ENCODE measurements at regions not wholly inside any gene's neighbourhood (a gene's known extent, or its start where the extent isn't known, plus 50 kb on each side); places are given as distances from the start of the nearest gene placed in this dataset.
A peak's percentile ranks its signal among the peaks of the same experiment; 100 is the strongest.

GRCh38 chr20:39130627-39131026, 168.5 kb downstream of the DHX35 start:
- FAIRE-seq (no peak), DNase-seq (ENCODE audit: insufficient read length, low spot score) (no peak)
- no peak for TF ChIP-seq CTCF (IDR thresholded peaks at IDR 0.05; ENCODE audit: insufficient read depth, missing control alignments)

- no peak for FAIRE-seq
Measured at GRCh38 chr20:39129523-39129922, 167.4 kb downstream of the DHX35 start.

GRCh38 chr20:39124064-39124463, 161.9 kb downstream of the DHX35 start:
- TF ChIP-seq CTCF (IDR thresholded peaks at IDR 0.05; ENCODE audit: insufficient read depth, missing control alignments) = no peak
- DNase-seq (ENCODE audit: insufficient read length, low spot score) = no peak
- FAIRE-seq = no peak

More at GRCh38 chr20:39129523-39129922, 167.4 kb downstream of the DHX35 start:
- no peak for DNase-seq (ENCODE audit: insufficient read length, low spot score)
- no peak for TF ChIP-seq CTCF (IDR thresholded peaks at IDR 0.05; ENCODE audit: insufficient read depth, missing control alignments)

GRCh38 chr20:39123185-39123557, 161.0 kb downstream of the DHX35 start:
- TF ChIP-seq CTCF (IDR thresholded peaks at IDR 0.05; ENCODE audit: insufficient read depth, missing control alignments) = no peak
- DNase-seq (ENCODE audit: insufficient read length, low spot score) (no peak), FAIRE-seq (no peak)

- no peak for DNase-seq (ENCODE audit: insufficient read length, low spot score)
- no peak for TF ChIP-seq CTCF (IDR thresholded peaks at IDR 0.05; ENCODE audit: insufficient read depth, missing control alignments)
- no peak for FAIRE-seq
Measured at GRCh38 chr20:39117491-39117890, 155.3 kb downstream of the DHX35 start.

DNA sequence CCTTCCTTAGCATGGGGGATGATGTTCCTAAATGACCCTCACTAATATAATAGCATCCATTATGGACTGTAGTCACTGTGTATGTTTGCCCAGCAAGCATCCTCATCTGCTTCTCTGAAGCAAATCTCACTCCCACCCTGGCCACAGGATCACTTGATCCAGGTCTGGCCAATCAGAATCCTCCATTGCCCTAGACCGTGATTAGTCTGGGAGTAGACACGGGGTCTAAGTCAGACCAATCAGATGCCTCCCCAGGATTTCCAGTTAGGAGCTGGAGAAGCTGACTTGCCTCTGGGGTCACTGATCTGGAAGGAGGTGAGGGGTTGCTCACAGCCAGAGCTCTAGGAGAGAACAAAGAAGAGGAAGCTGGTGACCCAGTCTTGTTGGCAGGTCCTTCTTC, 153.9 kb downstream of the DHX35 start:
- no peak for DNase-seq (ENCODE audit: insufficient read length, low spot score)
- no peak for TF ChIP-seq CTCF (IDR thresholded peaks at IDR 0.05; ENCODE audit: insufficient read depth, missing control alignments)
- no peak for FAIRE-seq

DNA sequence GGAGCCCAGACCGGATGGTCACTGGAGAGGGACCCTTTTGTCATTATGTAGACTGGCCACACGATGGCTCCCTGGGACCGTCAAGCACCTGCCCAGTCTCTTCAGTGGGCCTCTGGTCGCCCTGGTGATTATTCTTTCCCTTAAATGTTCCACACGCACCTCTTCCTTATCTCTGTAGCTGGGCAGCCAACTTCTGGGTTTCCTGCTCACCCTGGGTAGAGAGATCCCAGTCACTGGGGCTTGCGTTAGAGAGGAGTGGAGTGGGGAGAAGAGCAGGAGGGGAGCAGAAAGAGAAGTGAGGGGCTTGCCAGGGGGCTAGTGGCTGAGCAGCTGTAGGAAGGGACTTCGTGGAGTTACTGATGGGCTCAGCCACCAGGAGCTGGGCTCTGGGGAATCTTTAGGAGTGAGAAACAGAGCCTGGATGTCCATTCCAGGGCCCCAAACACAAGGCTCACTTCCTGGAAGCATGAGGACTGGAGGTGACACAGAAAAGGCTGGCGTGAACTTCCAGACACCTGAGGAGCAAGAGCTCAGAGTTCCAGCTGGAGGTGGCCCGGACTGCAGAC, 150.1 kb downstream of the DHX35 start:
- no peak for FAIRE-seq
- peak; percentile 53 for TF ChIP-seq CTCF (IDR thresholded peaks at IDR 0.05; ENCODE audit: insufficient read depth, missing control alignments)
- DNase-seq (ENCODE audit: insufficient read length, low spot score) = peak; percentile 60

Data from D721Med (cell line).